ENCODE measurements at regions not wholly inside any gene's neighbourhood (a gene's known extent, or its start where the extent isn't known, plus 50 kb on each side); places are given as distances from the start of the nearest gene placed in this dataset.

GRCh38 chr16:9362050-9362449 is 270.6 kb downstream of the HAPSTR1 start:
- TF ChIP-seq CTCF (IDR thresholded peaks at IDR 0.05; ENCODE audit: insufficient read depth, low read depth, low read length) (no peak), EZH2 (IDR thresholded peaks at IDR 0.05; ENCODE audit: insufficient read depth, low read length) (no peak)
